OCI-LY1 (cell line): ENCODE measurements at regions not wholly inside any gene's neighbourhood (a gene's known extent, or its start where the extent isn't known, plus 50 kb on each side); places are given as distances from the start of the nearest gene placed in this dataset.

Experiments used
- H2AFZ ChIP-seq: fragments of 200-600 bp; sonication (generic), shearing (Covaris generic); 2 replicates; pipeline ENCODE4 v1.6.0; 2014; ENCODE audit warnings: antibody characterized with exemption, mild to moderate bottlenecking, low read length
- H3F3A ChIP-seq: fragments of 200-600 bp; sonication (generic), shearing (Covaris generic); 2 replicates; pipeline ENCODE4 v1.6.0; 2014; ENCODE audit warnings: mild to moderate bottlenecking, antibody characterized with exemption, low read length, moderate library complexity; ENCODE audit not compliant: insufficient read depth
- H3K27ac ChIP-seq: fragments of 200-600 bp; sonication (generic); 2 replicates; pipeline ENCODE4 v1.5.1; 2014; ENCODE audit warnings: low read length, mixed run types, mild to moderate bottlenecking, low read depth; ENCODE audit not compliant: poor library complexity, severe bottlenecking
- H3K27me3 ChIP-seq: fragments of 200-600 bp; sonication (generic); 2 replicates; pipeline ENCODE4 v1.6.0; 2014; ENCODE audit warnings: antibody characterized with exemption, mild to moderate bottlenecking, low read length, moderate library complexity; ENCODE audit not compliant: insufficient read depth
- H3K36me3 ChIP-seq: fragments of 200-600 bp; sonication (generic); 2 replicates; pipeline ENCODE4 v1.6.1; 2014; ENCODE audit warnings: mild to moderate bottlenecking, antibody characterized with exemption, low read length, moderate library complexity, mixed read lengths; ENCODE audit not compliant: insufficient read depth
- H3K4me1 ChIP-seq: fragments of 200-600 bp; sonication (generic); 2 replicates; pipeline ENCODE4 v1.5.1; 2014; ENCODE audit warnings: mild to moderate bottlenecking, low read length, moderate library complexity; ENCODE audit not compliant: insufficient read depth, severe bottlenecking
- H3K4me2 ChIP-seq: fragments of 200-600 bp; sonication (generic), shearing (Covaris generic); 2 replicates; pipeline ENCODE4 v1.6.1; 2014; ENCODE audit warnings: low read length
- H3K4me3 ChIP-seq: fragments of 200-600 bp; sonication (generic); 2 replicates; pipeline ENCODE4 v1.5.1; 2014; ENCODE audit warnings: low read length, low read depth, mild to moderate bottlenecking, mixed read lengths; ENCODE audit not compliant: poor library complexity, severe bottlenecking
- H3K79me2 ChIP-seq: fragments of 200-600 bp; shearing (Covaris generic); 2 replicates; pipeline ENCODE4 v1.6.1; 2016; ENCODE audit warnings: mixed run types, low read length, mixed read lengths; ENCODE audit not compliant: insufficient read depth
- H3K9ac ChIP-seq: fragments of 200-600 bp; sonication (generic), shearing (Covaris generic); 2 replicates; pipeline ENCODE4 v1.6.1; 2014; ENCODE audit warnings: mild to moderate bottlenecking, low read length, mixed read lengths
- H3K9me2 ChIP-seq: fragments of 200-600 bp; sonication (generic), shearing (Covaris generic); 2 replicates; pipeline ENCODE4 v1.6.1; 2014; ENCODE audit warnings: low read depth, mild to moderate bottlenecking, low read length, mixed read lengths
- H3K9me3 ChIP-seq: fragments of 200-600 bp; shearing (Covaris generic); 2 replicates; pipeline ENCODE4 v1.6.1; 2014; ENCODE audit warnings: low read length, mixed read lengths
- H4K20me1 ChIP-seq: fragments of 200-600 bp; sonication (generic), shearing (Covaris generic); 2 replicates; pipeline ENCODE4 v1.6.0; 2016; ENCODE audit warnings: mild to moderate bottlenecking, low read length; ENCODE audit not compliant: insufficient read depth
- CTCF ChIP-seq: fragments of 200-600 bp; sonication (generic), shearing (Covaris generic); IDR thresholded peaks from 2 replicates; pipeline ENCODE4 v1.5.1; 2017; ENCODE audit warnings: mild to moderate bottlenecking, antibody characterized with exemption, low read length, moderate library complexity, mixed read lengths
- EZH2 ChIP-seq: fragments of 200-600 bp; sonication (generic), shearing (Covaris generic); IDR thresholded peaks from 2 replicates; pipeline ENCODE4 v1.8.0; 2017; ENCODE audit warnings: borderline replicate concordance, mixed run types, mild to moderate bottlenecking, antibody characterized with exemption, low read length, moderate library complexity, mixed read lengths

DNA sequence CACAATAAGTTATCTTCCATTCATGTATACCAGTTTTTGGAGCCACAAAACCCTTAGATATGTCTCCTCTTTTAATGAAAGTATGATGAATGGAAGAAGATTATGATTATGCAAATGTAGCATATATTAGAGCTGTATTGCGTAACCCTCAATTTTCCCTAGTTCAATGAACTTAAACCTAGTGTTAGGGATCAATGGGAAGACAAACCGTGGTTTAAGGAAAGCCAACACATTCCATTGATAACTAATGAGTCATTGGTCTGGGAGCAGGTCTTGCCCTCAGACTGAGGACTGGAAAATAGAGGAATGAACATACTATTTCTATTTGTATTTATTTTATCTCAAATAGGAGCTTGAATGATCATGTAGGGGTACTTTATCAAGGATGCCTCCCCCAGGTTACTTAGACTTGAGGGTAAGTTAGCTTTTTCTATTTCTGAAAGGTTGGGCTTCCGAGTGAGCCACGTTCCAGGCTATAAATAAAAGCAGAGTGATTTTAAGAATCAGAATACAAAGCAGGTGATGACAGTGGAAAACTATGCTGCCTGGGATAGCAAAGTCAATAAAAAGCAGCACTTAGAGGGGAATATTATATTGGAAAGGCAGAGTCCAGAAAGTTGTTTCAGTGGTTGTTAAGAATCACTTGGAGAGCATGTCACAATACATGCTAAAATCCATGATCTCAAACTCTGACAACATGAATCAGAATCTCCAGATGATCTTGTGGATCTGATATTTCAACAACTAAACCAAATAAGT is 356.0 kb downstream of the ADAM29 start:
- Histone ChIP-seq H3K4me3 (no peak overlapping the region), H3K9me3 (no peaks in the 10 kb centered on the region), H3K27me3 (no peaks in the 10 kb centered on the region), H3K36me3 (no peaks in the 10 kb centered on the region), H3K9me2 (no peaks in the 10 kb centered on the region), H4K20me1 (no peaks in the 10 kb centered on the region), H3K9ac (no peak overlapping the region), H3K4me1 (peaks cover 12% of the 10 kb centered on the region), H3K79me2 (no peaks in the 10 kb centered on the region), H3K27ac (no peak overlapping the region), H2AFZ (no peak overlapping the region), H3K4me2 (no peak overlapping the region), H3F3A (no peaks in the 10 kb centered on the region)
- no peak for TF ChIP-seq EZH2
- no peak for TF ChIP-seq CTCF

DNA sequence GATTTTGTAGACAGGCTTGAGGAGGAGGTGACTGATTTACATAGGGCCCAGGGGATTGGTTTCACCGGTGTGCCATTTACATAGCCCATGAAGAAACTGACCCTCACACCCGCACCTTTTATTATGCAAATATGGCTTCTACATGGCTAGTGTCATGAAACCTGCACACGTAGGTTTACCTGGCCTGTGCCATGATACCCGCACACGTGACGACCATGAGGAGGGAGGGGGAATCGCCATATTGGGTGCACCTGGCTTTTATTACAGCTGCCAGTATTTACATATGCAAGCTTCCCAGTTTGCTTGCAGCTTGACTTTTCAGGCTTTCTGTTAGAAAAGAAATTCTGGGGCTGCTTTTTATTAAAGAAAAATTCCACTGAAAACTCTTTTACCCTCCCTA is 359.7 kb downstream of the ADAM29 start:
- Histone ChIP-seq H3K4me1 (no peaks in the 10 kb centered on the region), H3K9ac (no peak overlapping the region)
- TF ChIP-seq EZH2: no peak
- no peak for TF ChIP-seq CTCF

DNA sequence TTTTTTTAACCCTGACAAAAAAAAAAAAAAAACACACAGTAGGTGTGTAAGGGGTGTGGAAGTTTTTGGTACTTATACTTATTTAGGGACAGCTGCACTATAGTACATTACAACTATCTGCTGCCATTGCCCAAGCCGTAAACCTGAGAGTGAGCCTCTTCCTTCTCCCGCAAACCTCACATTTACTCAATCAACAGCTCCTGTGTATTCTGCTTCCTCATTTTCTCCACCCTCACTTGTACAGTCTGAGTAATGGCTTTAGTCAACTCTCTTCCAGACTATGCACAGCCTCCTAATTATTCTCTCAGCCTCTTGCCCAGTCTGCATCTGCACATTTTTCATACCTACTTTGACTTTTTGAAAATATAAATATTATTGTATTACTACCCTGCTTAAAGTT is 362.0 kb downstream of the ADAM29 start:
- H4K20me1 ChIP-seq: no peaks in the 10 kb centered on the region
- H3K27ac ChIP-seq: no peak overlapping the region
- H3K4me1 ChIP-seq: no peaks in the 10 kb centered on the region
- no peak overlapping the region for H3K4me2 ChIP-seq
- no peaks in the 10 kb centered on the region for H3K36me3 ChIP-seq
- TF ChIP-seq CTCF: no peak
- H3F3A ChIP-seq: no peaks in the 10 kb centered on the region
- H3K9me3 ChIP-seq: no peaks in the 10 kb centered on the region
- H3K9me2 ChIP-seq: no peaks in the 10 kb centered on the region
- H2AFZ ChIP-seq: no peak overlapping the region
- H3K4me3 ChIP-seq: no peak overlapping the region
- no peaks in the 10 kb centered on the region for H3K79me2 ChIP-seq
- no peaks in the 10 kb centered on the region for H3K27me3 ChIP-seq
- H3K9ac ChIP-seq: no peak overlapping the region

More for the DNA sequence above, 359.7 kb downstream of the ADAM29 start:
- no peaks in the 10 kb centered on the region for H3K27me3 ChIP-seq
- no peaks in the 10 kb centered on the region for H3K9me3 ChIP-seq
- no peaks in the 10 kb centered on the region for H3K9me2 ChIP-seq
- H3K27ac ChIP-seq: no peak overlapping the region
- H3K36me3 ChIP-seq: no peaks in the 10 kb centered on the region
- no peak overlapping the region for H2AFZ ChIP-seq
- H3K4me3 ChIP-seq: no peak overlapping the region
- H4K20me1 ChIP-seq: no peaks in the 10 kb centered on the region
- H3F3A ChIP-seq: no peaks in the 10 kb centered on the region
- no peak overlapping the region for H3K4me2 ChIP-seq
- H3K79me2 ChIP-seq: no peaks in the 10 kb centered on the region
